Fibroblast of the aortic adventitia (primary cell): ENCODE measurements at regions not wholly inside any gene's neighbourhood (a gene's known extent, or its start where the extent isn't known, plus 50 kb on each side); places are given as distances from the start of the nearest gene placed in this dataset.

Experiments used
- DNase-seq: peaks from one replicate; pipeline ENCODE4 v3.0.0-alpha.2; 2010; ENCODE audit warnings: low read depth
- H3K4me3 ChIP-seq: 2 replicates; pipeline ENCODE4 v1.5.1; 2011; ENCODE audit warnings: low read depth, mild to moderate bottlenecking, control low read depth, low read length, moderate library complexity
- CTCF ChIP-seq: IDR thresholded peaks from 2 replicates; pipeline ENCODE4 v1.5.1; 2011; ENCODE audit warnings: mild to moderate bottlenecking, low read length, control low read depth, inconsistent platforms; ENCODE audit not compliant: insufficient read depth

- no peak for TF ChIP-seq CTCF
- no peak overlapping the region for H3K4me3 ChIP-seq
- peak; percentile 69 for DNase-seq
Measured at GRCh38 chr12:87870493-87871460, 158.4 kb downstream of the C12orf50 start.

GRCh38 chr12:87870061-87870460 is 159.1 kb downstream of the C12orf50 start:
- no peak overlapping the region for H3K4me3 ChIP-seq
- no peak for TF ChIP-seq CTCF
- peak; percentile 31 for DNase-seq

GRCh38 chr12:87866578-87867292 is 162.5 kb downstream of the C12orf50 start:
- TF ChIP-seq CTCF: peak; percentile 48
- no peak overlapping the region for H3K4me3 ChIP-seq
- peak; percentile 14 for DNase-seq

GRCh38 chr12:87861791-87862190 is 167.4 kb downstream of the C12orf50 start:
- no peak for TF ChIP-seq CTCF
- DNase-seq: no peak

GRCh38 chr12:87853448-87854003 is 175.7 kb downstream of the C12orf50 start:
- DNase-seq: no peak
- TF ChIP-seq CTCF: no peak

More at GRCh38 chr12:87861791-87862190, 167.4 kb downstream of the C12orf50 start:
- no peak overlapping the region for H3K4me3 ChIP-seq

GRCh38 chr12:87849074-87849473 is 180.1 kb downstream of the C12orf50 start:
- TF ChIP-seq CTCF: no peak
- DNase-seq: no peak
- no peak overlapping the region for H3K4me3 ChIP-seq

More at GRCh38 chr12:87853448-87854003, 175.7 kb downstream of the C12orf50 start:
- H3K4me3 ChIP-seq: no peak overlapping the region
